ENCODE measurements at regions not wholly inside any gene's neighbourhood (a gene's known extent, or its start where the extent isn't known, plus 50 kb on each side); places are given as distances from the start of the nearest gene placed in this dataset.
"Not testable (repeated sequence)": the region's sequence is repeated elsewhere in the genome, so short reads cannot be mapped to it uniquely, and the experiment has no call there.

GRCh38 chr2:110280804-110281203, 68.5 kb upstream of the MTLN start:
- H3K4me1 ChIP-seq, DNase-seq, H3K9me3 ChIP-seq, H3K27ac ChIP-seq, H3K36me3 ChIP-seq, H3K27me3 ChIP-seq, H3K4me3 ChIP-seq: not testable (repeated sequence)

GRCh38 chr2:110277054-110277453, 64.7 kb upstream of the MTLN start:
- H3K36me3 ChIP-seq, H3K27me3 ChIP-seq, H3K4me1 ChIP-seq, H3K4me3 ChIP-seq, DNase-seq, H3K27ac ChIP-seq, H3K9me3 ChIP-seq: not testable (repeated sequence)

GRCh38 chr2:110276092-110276491, 63.7 kb upstream of the MTLN start:
- H3K27ac ChIP-seq, H3K9me3 ChIP-seq, H3K27me3 ChIP-seq, H3K4me1 ChIP-seq, H3K36me3 ChIP-seq, H3K4me3 ChIP-seq, DNase-seq: not testable (repeated sequence)

GRCh38 chr2:110269674-110270073, 57.3 kb upstream of the MTLN start:
- not testable (repeated sequence) for H3K27ac ChIP-seq, H3K27me3 ChIP-seq, H3K4me3 ChIP-seq, H3K9me3 ChIP-seq, H3K4me1 ChIP-seq, DNase-seq, H3K36me3 ChIP-seq

GRCh38 chr2:110267828-110268407, 55.6 kb upstream of the MTLN start:
- not testable (repeated sequence) for H3K27me3 ChIP-seq, H3K4me1 ChIP-seq, H3K4me3 ChIP-seq, H3K27ac ChIP-seq, H3K9me3 ChIP-seq, H3K36me3 ChIP-seq, DNase-seq

GRCh38 chr2:110264804-110265203, 52.5 kb upstream of the MTLN start:
- DNase-seq, H3K9me3 ChIP-seq, H3K4me1 ChIP-seq, H3K27ac ChIP-seq, H3K36me3 ChIP-seq, H3K4me3 ChIP-seq, H3K27me3 ChIP-seq: not testable (repeated sequence)

- not testable (repeated sequence) for H3K4me3 ChIP-seq, H3K4me1 ChIP-seq, H3K27ac ChIP-seq, H3K27me3 ChIP-seq, DNase-seq, H3K9me3 ChIP-seq, H3K36me3 ChIP-seq
Observed at GRCh38 chr2:110264076-110264681, 51.8 kb upstream of the MTLN start.

- not testable (repeated sequence) for DNase-seq, H3K27ac ChIP-seq, H3K27me3 ChIP-seq
Observed at GRCh38 chr2:110263462-110263861, 51.1 kb upstream of the MTLN start.

More at GRCh38 chr2:110263462-110263861, 51.1 kb upstream of the MTLN start:
- H3K9me3 ChIP-seq, H3K4me3 ChIP-seq, H3K36me3 ChIP-seq, H3K4me1 ChIP-seq: not testable (repeated sequence)

Small RNA genes lying in the stretch of these regions (small RNA-seq; reads per million reads assigned to genes)
- 0 reads per million in 2 donors for gene MIR4436B2

All from Peyer's patch (tissue), 4 donors.